ENCODE measurements at regions not wholly inside any gene's neighbourhood (a gene's known extent, or its start where the extent isn't known, plus 50 kb on each side); places are given as distances from the start of the nearest gene placed in this dataset.

GRCh38 chr4:31667686-31668085 lies 947.5 kb downstream of the PCDH7 start:
- no peak overlapping the region for H3K4me3 ChIP-seq (ENCODE audit: low read length)
- WGBS (ENCODE audit: insufficient coverage, insufficient read length): no CpG with 5 or more reads among the region's 2 CpGs

GRCh38 chr4:31674313-31674947 lies 954.3 kb downstream of the PCDH7 start:
- Histone ChIP-seq H3K9me3 (ENCODE audit: control insufficient read depth, insufficient read depth, low read length) (no peaks in the 10 kb centered on the region), H3K4me3 (ENCODE audit: low read length) (no peak overlapping the region), H3K36me3 (ENCODE audit: control insufficient read depth, insufficient read depth, low read length) (no peaks in the 10 kb centered on the region), H3K27ac (ENCODE audit: low read length) (no peak overlapping the region), H3K4me1 (ENCODE audit: control insufficient read depth, insufficient read depth, low read length) (no peaks in the 10 kb centered on the region), H3K27me3 (ENCODE audit: control insufficient read depth, insufficient read depth, low read length) (no peaks in the 10 kb centered on the region)
- WGBS (ENCODE audit: insufficient coverage, insufficient read length): no CpG with 5 or more reads among the region's 1 CpG
- peak; percentile 11 for DNase-seq (ENCODE audit: low read depth, low spot score)

More at GRCh38 chr4:31667686-31668085, 947.5 kb downstream of the PCDH7 start:
- Histone ChIP-seq H3K27ac (ENCODE audit: low read length) (no peak overlapping the region), H3K4me1 (ENCODE audit: control insufficient read depth, insufficient read depth, low read length) (peaks cover 2% of the 10 kb centered on the region; the same call in 1 of the 2 replicates), H3K9me3 (ENCODE audit: control insufficient read depth, insufficient read depth, low read length) (no peaks in the 10 kb centered on the region), H3K27me3 (ENCODE audit: control insufficient read depth, insufficient read depth, low read length) (no peaks in the 10 kb centered on the region), H3K36me3 (ENCODE audit: control insufficient read depth, insufficient read depth, low read length) (no peaks in the 10 kb centered on the region)
- no peak for DNase-seq (ENCODE audit: low read depth, low spot score)

- H3K27ac ChIP-seq (ENCODE audit: low read length): no peak overlapping the region
- no peaks in the 10 kb centered on the region for H3K9me3 ChIP-seq (ENCODE audit: control insufficient read depth, insufficient read depth, low read length)
- H3K36me3 ChIP-seq (ENCODE audit: control insufficient read depth, insufficient read depth, low read length): no peaks in the 10 kb centered on the region
- H3K4me1 ChIP-seq (ENCODE audit: control insufficient read depth, insufficient read depth, low read length): no peaks in the 10 kb centered on the region
- DNase-seq (ENCODE audit: low read depth, low spot score): no peak
- no CpG with 5 or more reads among the region's 1 CpG for WGBS (ENCODE audit: insufficient coverage, insufficient read length)
- H3K27me3 ChIP-seq (ENCODE audit: control insufficient read depth, insufficient read depth, low read length): no peaks in the 10 kb centered on the region
- no peak overlapping the region for H3K4me3 ChIP-seq (ENCODE audit: low read length)
These were observed 958.2 kb downstream of the PCDH7 start for GRCh38 chr4:31678356-31678755.

GRCh38 chr4:31682796-31683195 lies 962.6 kb downstream of the PCDH7 start:
- Histone ChIP-seq H3K9me3 (ENCODE audit: control insufficient read depth, insufficient read depth, low read length) (no peaks in the 10 kb centered on the region), H3K36me3 (ENCODE audit: control insufficient read depth, insufficient read depth, low read length) (no peaks in the 10 kb centered on the region), H3K4me1 (ENCODE audit: control insufficient read depth, insufficient read depth, low read length) (no peaks in the 10 kb centered on the region), H3K4me3 (ENCODE audit: low read length) (no peak overlapping the region), H3K27me3 (ENCODE audit: control insufficient read depth, insufficient read depth, low read length) (no peaks in the 10 kb centered on the region), H3K27ac (ENCODE audit: low read length) (no peak overlapping the region)
- no peak for DNase-seq (ENCODE audit: low read depth, low spot score)
- no CpG with 5 or more reads among the region's 3 CpGs for WGBS (ENCODE audit: insufficient coverage, insufficient read length)

GRCh38 chr4:31687717-31688342 lies 967.7 kb downstream of the PCDH7 start:
- no peaks in the 10 kb centered on the region for H3K4me1 ChIP-seq (ENCODE audit: control insufficient read depth, insufficient read depth, low read length)
- H3K9me3 ChIP-seq (ENCODE audit: control insufficient read depth, insufficient read depth, low read length): no peaks in the 10 kb centered on the region
- DNase-seq (ENCODE audit: low read depth, low spot score): no peak
- no peaks in the 10 kb centered on the region for H3K27me3 ChIP-seq (ENCODE audit: control insufficient read depth, insufficient read depth, low read length)
- WGBS (ENCODE audit: insufficient coverage, insufficient read length): no CpG with 5 or more reads among the region's 3 CpGs
- H3K27ac ChIP-seq (ENCODE audit: low read length): no peak overlapping the region
- H3K4me3 ChIP-seq (ENCODE audit: low read length): no peak overlapping the region
- no peaks in the 10 kb centered on the region for H3K36me3 ChIP-seq (ENCODE audit: control insufficient read depth, insufficient read depth, low read length)

- H3K27ac ChIP-seq (ENCODE audit: low read length): no peak overlapping the region
- no peaks in the 10 kb centered on the region for H3K36me3 ChIP-seq (ENCODE audit: control insufficient read depth, insufficient read depth, low read length)
- no peaks in the 10 kb centered on the region for H3K27me3 ChIP-seq (ENCODE audit: control insufficient read depth, insufficient read depth, low read length)
- WGBS (ENCODE audit: insufficient coverage, insufficient read length): no CpG with 5 or more reads among the region's 4 CpGs
- no peak for DNase-seq (ENCODE audit: low read depth, low spot score)
- H3K4me1 ChIP-seq (ENCODE audit: control insufficient read depth, insufficient read depth, low read length): no peaks in the 10 kb centered on the region
- no peaks in the 10 kb centered on the region for H3K9me3 ChIP-seq (ENCODE audit: control insufficient read depth, insufficient read depth, low read length)
- no peak overlapping the region for H3K4me3 ChIP-seq (ENCODE audit: low read length)
These were observed 972.3 kb downstream of the PCDH7 start for GRCh38 chr4:31692399-31692940.

GRCh38 chr4:31701256-31701655 lies 981.1 kb downstream of the PCDH7 start:
- Histone ChIP-seq H3K4me3 (ENCODE audit: low read length) (no peak overlapping the region), H3K9me3 (ENCODE audit: control insufficient read depth, insufficient read depth, low read length) (no peaks in the 10 kb centered on the region), H3K36me3 (ENCODE audit: control insufficient read depth, insufficient read depth, low read length) (no peaks in the 10 kb centered on the region; the same call in 1 of the 2 replicates), H3K27ac (ENCODE audit: low read length) (no peak overlapping the region), H3K27me3 (ENCODE audit: control insufficient read depth, insufficient read depth, low read length) (no peaks in the 10 kb centered on the region), H3K4me1 (ENCODE audit: control insufficient read depth, insufficient read depth, low read length) (no peaks in the 10 kb centered on the region)
- no CpG with 5 or more reads among the region's 16 CpGs for WGBS (ENCODE audit: insufficient coverage, insufficient read length)
- DNase-seq (ENCODE audit: low read depth, low spot score): no peak

- Histone ChIP-seq H3K4me3 (ENCODE audit: low read length) (no peak overlapping the region), H3K4me1 (ENCODE audit: control insufficient read depth, insufficient read depth, low read length) (no peaks in the 10 kb centered on the region), H3K36me3 (ENCODE audit: control insufficient read depth, insufficient read depth, low read length) (no peaks in the 10 kb centered on the region; the same call in 1 of the 2 replicates), H3K9me3 (ENCODE audit: control insufficient read depth, insufficient read depth, low read length) (no peaks in the 10 kb centered on the region), H3K27ac (ENCODE audit: low read length) (no peak overlapping the region), H3K27me3 (ENCODE audit: control insufficient read depth, insufficient read depth, low read length) (no peaks in the 10 kb centered on the region)
- no peak for DNase-seq (ENCODE audit: low read depth, low spot score)
- no CpG with 5 or more reads among the region's 2 CpGs for whole genome bisulfite sequencing (ENCODE audit: insufficient coverage, insufficient read length)
These were observed 982.2 kb downstream of the PCDH7 start for GRCh38 chr4:31702326-31702725.

- H3K4me1 ChIP-seq (ENCODE audit: control insufficient read depth, insufficient read depth, low read length): no peaks in the 10 kb centered on the region
- no peak overlapping the region for H3K4me3 ChIP-seq (ENCODE audit: low read length)
- H3K9me3 ChIP-seq (ENCODE audit: control insufficient read depth, insufficient read depth, low read length): no peaks in the 10 kb centered on the region
- H3K27me3 ChIP-seq (ENCODE audit: control insufficient read depth, insufficient read depth, low read length): no peaks in the 10 kb centered on the region
- H3K36me3 ChIP-seq (ENCODE audit: control insufficient read depth, insufficient read depth, low read length): no peaks in the 10 kb centered on the region
- DNase-seq (ENCODE audit: low read depth, low spot score): no peak
- H3K27ac ChIP-seq (ENCODE audit: low read length): no peak overlapping the region
These were observed 994.1 kb downstream of the PCDH7 start for GRCh38 chr4:31714238-31714637.

- Histone ChIP-seq H3K27me3 (ENCODE audit: control insufficient read depth, insufficient read depth, low read length) (no peaks in the 10 kb centered on the region), H3K36me3 (ENCODE audit: control insufficient read depth, insufficient read depth, low read length) (no peaks in the 10 kb centered on the region), H3K4me1 (ENCODE audit: control insufficient read depth, insufficient read depth, low read length) (no peaks in the 10 kb centered on the region), H3K9me3 (ENCODE audit: control insufficient read depth, insufficient read depth, low read length) (no peaks in the 10 kb centered on the region), H3K27ac (ENCODE audit: low read length) (no peak overlapping the region), H3K4me3 (ENCODE audit: low read length) (no peak overlapping the region)
- WGBS (ENCODE audit: insufficient coverage, insufficient read length): no CpG with 5 or more reads among the region's 1 CpG
- DNase-seq (ENCODE audit: low read depth, low spot score): no peak
These were observed 995.1 kb downstream of the PCDH7 start for GRCh38 chr4:31715302-31715701.

- DNase-seq (ENCODE audit: low read depth, low spot score): no peak
- Histone ChIP-seq H3K36me3 (ENCODE audit: control insufficient read depth, insufficient read depth, low read length) (no peaks in the 10 kb centered on the region), H3K9me3 (ENCODE audit: control insufficient read depth, insufficient read depth, low read length) (no peaks in the 10 kb centered on the region), H3K27me3 (ENCODE audit: control insufficient read depth, insufficient read depth, low read length) (no peaks in the 10 kb centered on the region), H3K4me1 (ENCODE audit: control insufficient read depth, insufficient read depth, low read length) (no peaks in the 10 kb centered on the region), H3K27ac (ENCODE audit: low read length) (no peak overlapping the region), H3K4me3 (ENCODE audit: low read length) (no peak overlapping the region)
- WGBS (ENCODE audit: insufficient coverage, insufficient read length): no CpG with 5 or more reads among the region's 1 CpG
These were observed 1006.9 kb downstream of the PCDH7 start for GRCh38 chr4:31727030-31727429.

Data from iPS DF 6.9 (cell line).